ENCODE measurements at regions not wholly inside any gene's neighbourhood (a gene's known extent, or its start where the extent isn't known, plus 50 kb on each side); places are given as distances from the start of the nearest gene placed in this dataset.

DNA sequence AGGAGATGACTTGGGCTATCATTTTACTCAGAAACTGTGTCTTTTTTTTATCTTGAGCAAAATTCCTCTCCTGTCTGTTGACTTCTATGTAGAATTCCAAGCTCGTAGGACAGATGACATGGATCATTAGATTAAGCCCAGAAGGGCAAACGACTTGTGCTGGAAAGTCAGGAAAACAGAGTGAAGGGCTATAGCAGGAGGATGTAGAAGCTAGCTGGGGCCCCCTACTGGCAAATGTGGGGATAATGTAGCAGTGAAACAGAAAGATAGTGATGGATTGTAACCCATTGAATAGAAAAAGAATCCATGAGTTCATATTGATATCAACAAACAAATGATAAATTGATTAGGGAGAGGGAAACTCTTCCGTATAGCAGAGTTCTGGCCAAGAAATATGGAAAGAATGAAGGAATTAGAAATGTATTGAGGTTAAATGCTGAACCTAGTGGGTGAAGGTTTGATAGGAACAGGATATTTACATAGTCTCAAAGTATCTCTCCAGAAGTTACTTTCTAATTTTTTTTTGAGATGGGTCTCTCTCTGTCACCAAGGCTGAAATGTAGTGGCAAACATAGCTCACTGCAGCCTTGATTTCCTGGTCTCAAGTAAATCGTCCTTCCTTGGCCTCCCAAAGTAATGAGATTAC, 103.6 kb downstream of the LYZL1 start:
- ChIA-PET POLR2A (interaction anchor here (0.6 to 0.7 kb wide), 2 partner anchors 9 to 255 kb away, joined by 3 read pairs; no protein-coding TSS in a partner anchor), CTCF (interaction anchor here (0.6 to 1.6 kb wide), 7 partner anchors 11 to 762 kb away, joined by 3 to 6 read pairs (median 4); no protein-coding TSS in a partner anchor)
- DNase-seq (ENCODE audit: unreplicated experiment) = peak; percentile 68
- no TSS peak for BruUV-seq (replicated peaks)
- TF ChIP-seq CTCF (IDR thresholded peaks at IDR 0.05; ENCODE audit: unreplicated experiment) = peak; percentile 48
- Mint-ChIP-seq H3K4me1 (ENCODE audit: insufficient read depth, unreplicated experiment) (no peaks in the 10 kb centered on the region), H3K4me3 (ENCODE audit: unreplicated experiment) (no peak overlapping the region), H3K27ac (ENCODE audit: low read depth, unreplicated experiment) (no peak overlapping the region), H3K36me3 (ENCODE audit: insufficient read depth, unreplicated experiment) (no peaks in the 10 kb centered on the region), H3K27me3 (ENCODE audit: insufficient read depth, unreplicated experiment) (peaks cover 34% of the 10 kb centered on the region), H3K9me3 (ENCODE audit: unreplicated experiment) (no peaks in the 10 kb centered on the region)
- intact Hi-C loops (cut with micrococcal nuclease) = loop anchor here (5.0 kb wide), 1 partner anchor 730 kb away; no protein-coding TSS in a partner anchor

- no peaks in the 10 kb centered on the region for H3K36me3 Mint-ChIP-seq (ENCODE audit: insufficient read depth, unreplicated experiment)
- ChIA-PET CTCF (interaction anchor here (0.6 kb wide), 2 partner anchors 8 to 19 kb away, joined by 3 to 5 read pairs; no protein-coding TSS in a partner anchor), POLR2A (no interaction called here)
- no peaks in the 10 kb centered on the region for H3K9me3 Mint-ChIP-seq (ENCODE audit: unreplicated experiment)
- intact Hi-C loops (cut with micrococcal nuclease) = loop anchor here (5.0 kb wide), 1 partner anchor 732 kb away; no protein-coding TSS in a partner anchor
- peaks cover 37% of the 10 kb centered on the region for H3K27me3 Mint-ChIP-seq (ENCODE audit: insufficient read depth, unreplicated experiment)
- no peak overlapping the region for H3K27ac Mint-ChIP-seq (ENCODE audit: low read depth, unreplicated experiment)
- no peak for DNase-seq (ENCODE audit: unreplicated experiment)
- TF ChIP-seq CTCF (IDR thresholded peaks at IDR 0.05; ENCODE audit: unreplicated experiment) = no peak
- no peak overlapping the region for H3K4me3 Mint-ChIP-seq (ENCODE audit: unreplicated experiment)
- BruUV-seq (replicated peaks) = no TSS peak
- H3K4me1 Mint-ChIP-seq (ENCODE audit: insufficient read depth, unreplicated experiment) = no peaks in the 10 kb centered on the region
Measured at GRCh38 chr10:29394321-29394932, 105.6 kb downstream of the LYZL1 start.

- no peak overlapping the region for H3K4me3 Mint-ChIP-seq (ENCODE audit: unreplicated experiment)
- no peak overlapping the region for H3K27ac Mint-ChIP-seq (ENCODE audit: low read depth, unreplicated experiment)
- CTCF ChIA-PET = interaction anchor here (0.6 to 0.9 kb wide), 2 partner anchors 9 to 18 kb away, joined by 3 to 4 read pairs; no protein-coding TSS in a partner anchor
- DNase-seq (ENCODE audit: unreplicated experiment) = no peak
- intact Hi-C loops (cut with micrococcal nuclease) = no loop called here
- POLR2A ChIA-PET = no interaction called here
- H3K36me3 Mint-ChIP-seq (ENCODE audit: insufficient read depth, unreplicated experiment) = no peaks in the 10 kb centered on the region
- BruUV-seq (replicated peaks) = no TSS peak
- TF ChIP-seq CTCF (IDR thresholded peaks at IDR 0.05; ENCODE audit: unreplicated experiment) = no peak
- peaks cover 6% of the 10 kb centered on the region for H3K9me3 Mint-ChIP-seq (ENCODE audit: unreplicated experiment)
- peaks cover 37% of the 10 kb centered on the region for H3K27me3 Mint-ChIP-seq (ENCODE audit: insufficient read depth, unreplicated experiment)
- no peaks in the 10 kb centered on the region for H3K4me1 Mint-ChIP-seq (ENCODE audit: insufficient read depth, unreplicated experiment)
Measured at GRCh38 chr10:29395409-29395808, 106.5 kb downstream of the LYZL1 start.

DNA sequence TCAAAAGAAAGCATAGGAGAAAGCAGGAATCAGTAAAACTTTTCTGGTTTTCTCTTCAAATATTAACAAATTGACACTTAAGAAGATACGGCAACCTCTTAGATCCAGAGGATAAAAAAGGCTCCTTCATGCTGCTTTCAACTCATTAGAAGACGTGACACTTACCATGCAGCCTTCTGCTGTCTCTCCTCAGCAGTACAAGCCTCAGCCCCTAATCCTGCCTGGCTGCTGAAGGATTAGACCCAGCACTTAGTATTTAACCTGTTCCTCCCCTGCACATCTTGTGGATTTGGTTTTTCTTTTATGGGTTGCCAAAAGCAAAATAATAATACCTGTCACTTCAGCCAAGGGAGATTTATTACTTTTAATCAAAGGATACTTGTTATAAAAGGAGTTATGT, 108.4 kb downstream of the LYZL1 start:
- TF ChIP-seq CTCF (IDR thresholded peaks at IDR 0.05; ENCODE audit: unreplicated experiment) = no peak
- H3K36me3 Mint-ChIP-seq (ENCODE audit: insufficient read depth, unreplicated experiment) = no peaks in the 10 kb centered on the region
- no peaks in the 10 kb centered on the region for H3K4me1 Mint-ChIP-seq (ENCODE audit: insufficient read depth, unreplicated experiment)
- ChIA-PET CTCF (no interaction called here), POLR2A (no interaction called here)
- intact Hi-C loops (cut with micrococcal nuclease) = no loop called here
- H3K27me3 Mint-ChIP-seq (ENCODE audit: insufficient read depth, unreplicated experiment) = peaks cover 35% of the 10 kb centered on the region
- H3K4me3 Mint-ChIP-seq (ENCODE audit: unreplicated experiment) = no peak overlapping the region
- H3K27ac Mint-ChIP-seq (ENCODE audit: low read depth, unreplicated experiment) = no peak overlapping the region
- peaks cover 6% of the 10 kb centered on the region for H3K9me3 Mint-ChIP-seq (ENCODE audit: unreplicated experiment)
- BruUV-seq (replicated peaks) = no TSS peak
- DNase-seq (ENCODE audit: unreplicated experiment) = no peak

All from MCF 10A (cell line).